ENCODE measurements at regions not wholly inside any gene's neighbourhood (a gene's known extent, or its start where the extent isn't known, plus 50 kb on each side); places are given as distances from the start of the nearest gene placed in this dataset.

- DNase-seq (ENCODE audit: low read depth), result no peak
- no peak overlapping the region for H3K4me3 ChIP-seq (ENCODE audit: low read depth, low read length)
- no peak for TF ChIP-seq CTCF (conservative IDR thresholded peaks at IDR 0.05; ENCODE audit: low read depth, low read length)
Measured at GRCh38 chr6:91600561-91600960, 1013.7 kb upstream of the MAP3K7 start.

- DNase-seq (ENCODE audit: low read depth), result no peak
- no peak overlapping the region for H3K4me3 ChIP-seq (ENCODE audit: low read depth, low read length)
- no peak for TF ChIP-seq CTCF (conservative IDR thresholded peaks at IDR 0.05; ENCODE audit: low read depth, low read length)
Measured at GRCh38 chr6:91590191-91590590, 1003.3 kb upstream of the MAP3K7 start.

GRCh38 chr6:91580635-91581034, 993.8 kb upstream of the MAP3K7 start:
- DNase-seq (ENCODE audit: low read depth), result no peak
- no peak for TF ChIP-seq CTCF (conservative IDR thresholded peaks at IDR 0.05; ENCODE audit: low read depth, low read length)
- no peak overlapping the region for H3K4me3 ChIP-seq (ENCODE audit: low read depth, low read length)

GRCh38 chr6:91575032-91575431, 988.2 kb upstream of the MAP3K7 start:
- peak; percentile 30 for DNase-seq (ENCODE audit: low read depth)
- peak; percentile 28 for TF ChIP-seq CTCF (conservative IDR thresholded peaks at IDR 0.05; ENCODE audit: low read depth, low read length)
- H3K4me3 ChIP-seq (ENCODE audit: low read depth, low read length), result no peak overlapping the region

- no peak for TF ChIP-seq CTCF (conservative IDR thresholded peaks at IDR 0.05; ENCODE audit: low read depth, low read length)
- no peak overlapping the region for H3K4me3 ChIP-seq (ENCODE audit: low read depth, low read length)
- DNase-seq (ENCODE audit: low read depth), result no peak
Measured at GRCh38 chr6:91573826-91574416, 987.0 kb upstream of the MAP3K7 start.

- H3K4me3 ChIP-seq (ENCODE audit: low read depth, low read length), result no peak overlapping the region
- no peak for DNase-seq (ENCODE audit: low read depth)
- no peak for TF ChIP-seq CTCF (conservative IDR thresholded peaks at IDR 0.05; ENCODE audit: low read depth, low read length)
Measured at GRCh38 chr6:91572878-91573277, 986.0 kb upstream of the MAP3K7 start.

- no peak for TF ChIP-seq CTCF (conservative IDR thresholded peaks at IDR 0.05; ENCODE audit: low read depth, low read length)
- no peak for DNase-seq (ENCODE audit: low read depth)
- H3K4me3 ChIP-seq (ENCODE audit: low read depth, low read length), result no peak overlapping the region
Measured at GRCh38 chr6:91569071-91569470, 982.2 kb upstream of the MAP3K7 start.

Measured in epithelial cell of proximal tubule (primary cell).